ENCODE measurements at regions not wholly inside any gene's neighbourhood (a gene's known extent, or its start where the extent isn't known, plus 50 kb on each side); places are given as distances from the start of the nearest gene placed in this dataset.
"Not testable (repeated sequence)": the region's sequence is repeated elsewhere in the genome, so short reads cannot be mapped to it uniquely, and the experiment has no call there.

DNA sequence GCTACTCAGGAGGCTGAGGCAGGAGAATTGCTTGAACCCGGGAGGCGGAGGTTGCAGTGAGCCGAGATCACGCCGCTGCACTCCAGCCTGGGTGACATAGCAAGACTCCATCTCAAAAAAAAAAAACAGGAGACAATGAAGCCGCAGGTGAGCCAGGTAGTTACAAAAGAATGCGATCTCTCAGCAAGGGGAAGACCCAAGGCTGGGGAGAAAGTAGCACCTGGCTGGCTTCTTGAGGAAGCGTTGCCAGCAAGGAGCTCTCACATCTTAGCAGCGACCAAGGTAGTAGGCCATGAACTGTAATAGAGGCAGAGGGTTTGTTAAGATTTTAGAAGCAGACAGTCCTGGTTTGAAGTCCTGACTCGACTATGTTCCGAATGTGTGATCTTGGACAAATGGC is 175.0 kb downstream of the AIPL1 start:
- Histone ChIP-seq H3K4me3 (ENCODE audit: insufficient read depth, low read length) (no peak overlapping the region), H2AFZ (ENCODE audit: low read length) (no peak overlapping the region), H3K9me3 (ENCODE audit: low read depth, low read length) (no peaks in the 10 kb centered on the region), H4K20me1 (ENCODE audit: insufficient read depth, low read length) (no peaks in the 10 kb centered on the region), H3K4me2 (ENCODE audit: insufficient read depth, low read length) (no peak overlapping the region), H3K27ac (ENCODE audit: low read depth, low read length) (no peak overlapping the region), H3K36me3 (ENCODE audit: insufficient read depth, low read length) (no peaks in the 10 kb centered on the region), H3K27me3 (ENCODE audit: insufficient read depth, low read length) (peaks cover 5% of the 10 kb centered on the region), H3K79me2 (ENCODE audit: insufficient read depth, low read length) (no peaks in the 10 kb centered on the region), H3K4me1 (ENCODE audit: insufficient read depth, low read length) (no peaks in the 10 kb centered on the region)
- no peak for DNase-seq (ENCODE audit: insufficient read length, low spot score, missing footprints)
- TF ChIP-seq, protein P1, sequence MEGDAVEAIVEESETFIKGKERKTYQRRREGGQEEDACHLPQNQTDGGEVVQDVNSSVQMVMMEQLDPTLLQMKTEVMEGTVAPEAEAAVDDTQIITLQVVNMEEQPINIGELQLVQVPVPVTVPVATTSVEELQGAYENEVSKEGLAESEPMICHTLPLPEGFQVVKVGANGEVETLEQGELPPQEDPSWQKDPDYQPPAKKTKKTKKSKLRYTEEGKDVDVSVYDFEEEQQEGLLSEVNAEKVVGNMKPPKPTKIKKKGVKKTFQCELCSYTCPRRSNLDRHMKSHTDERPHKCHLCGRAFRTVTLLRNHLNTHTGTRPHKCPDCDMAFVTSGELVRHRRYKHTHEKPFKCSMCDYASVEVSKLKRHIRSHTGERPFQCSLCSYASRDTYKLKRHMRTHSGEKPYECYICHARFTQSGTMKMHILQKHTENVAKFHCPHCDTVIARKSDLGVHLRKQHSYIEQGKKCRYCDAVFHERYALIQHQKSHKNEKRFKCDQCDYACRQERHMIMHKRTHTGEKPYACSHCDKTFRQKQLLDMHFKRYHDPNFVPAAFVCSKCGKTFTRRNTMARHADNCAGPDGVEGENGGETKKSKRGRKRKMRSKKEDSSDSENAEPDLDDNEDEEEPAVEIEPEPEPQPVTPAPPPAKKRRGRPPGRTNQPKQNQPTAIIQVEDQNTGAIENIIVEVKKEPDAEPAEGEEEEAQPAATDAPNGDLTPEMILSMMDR (IDR thresholded peaks at IDR 0.05; ENCODE audit: extremely low read depth, low read depth, low read length): no peak

DNA sequence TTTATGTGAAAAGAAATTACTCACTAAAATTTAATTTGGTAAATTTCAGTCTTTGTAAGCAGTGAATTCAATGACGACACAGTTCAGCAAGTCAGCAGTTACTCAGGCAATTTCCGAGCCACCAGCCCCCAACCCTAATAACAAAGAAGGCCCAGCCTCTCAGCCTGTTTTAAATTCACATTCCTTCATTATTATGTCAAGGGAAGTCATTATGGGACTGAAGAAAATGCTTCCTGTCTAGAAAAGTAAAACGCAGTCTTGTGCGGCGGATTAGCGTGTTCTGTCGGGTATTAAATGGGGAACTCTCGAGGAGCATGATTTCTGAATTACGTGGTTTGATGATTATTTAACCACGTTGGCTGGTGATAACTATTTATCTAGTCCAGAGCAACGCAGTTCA is 177.6 kb downstream of the AIPL1 start:
- Histone ChIP-seq H3K9me3 (ENCODE audit: low read depth, low read length) (no peaks in the 10 kb centered on the region), H2AFZ (ENCODE audit: low read length) (peak overlapping the region; percentile 41), H3K79me2 (ENCODE audit: insufficient read depth, low read length) (no peaks in the 10 kb centered on the region), H3K4me3 (ENCODE audit: insufficient read depth, low read length) (no peak overlapping the region), H3K36me3 (ENCODE audit: insufficient read depth, low read length) (no peaks in the 10 kb centered on the region), H4K20me1 (ENCODE audit: insufficient read depth, low read length) (no peaks in the 10 kb centered on the region), H3K27ac (ENCODE audit: low read depth, low read length) (no peak overlapping the region), H3K4me1 (ENCODE audit: insufficient read depth, low read length) (no peaks in the 10 kb centered on the region), H3K27me3 (ENCODE audit: insufficient read depth, low read length) (peaks cover 5% of the 10 kb centered on the region), H3K4me2 (ENCODE audit: insufficient read depth, low read length) (peak overlapping the region; percentile 48)
- DNase-seq (ENCODE audit: insufficient read length, low spot score, missing footprints): peak; percentile 84
- TF ChIP-seq, protein P1 (IDR thresholded peaks at IDR 0.05; ENCODE audit: extremely low read depth, low read depth, low read length): no peak

DNA sequence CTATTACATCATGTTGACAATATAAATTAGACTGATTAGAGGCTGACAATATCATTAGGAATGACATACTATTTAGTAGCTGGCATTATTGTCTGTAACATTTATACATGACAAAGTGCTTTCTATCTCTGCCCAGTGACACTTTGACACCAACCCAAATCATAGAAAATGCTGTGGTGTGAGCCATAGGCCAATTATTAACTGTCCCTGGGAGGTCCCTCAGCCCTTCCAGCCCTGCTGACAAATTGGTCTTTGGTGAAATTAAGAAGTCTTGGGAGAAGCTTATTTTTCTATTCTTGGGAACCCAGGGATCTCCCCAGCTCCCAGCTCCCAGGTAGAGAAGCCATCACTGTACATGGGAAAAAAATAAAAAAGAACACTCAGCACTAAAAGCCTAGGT is 179.6 kb downstream of the AIPL1 start:
- Histone ChIP-seq H3K4me2 (ENCODE audit: insufficient read depth, low read length) (no peak overlapping the region), H2AFZ (ENCODE audit: low read length) (no peak overlapping the region), H3K9me3 (ENCODE audit: low read depth, low read length) (no peaks in the 10 kb centered on the region), H3K4me3 (ENCODE audit: insufficient read depth, low read length) (no peak overlapping the region), H4K20me1 (ENCODE audit: insufficient read depth, low read length) (no peaks in the 10 kb centered on the region), H3K27me3 (ENCODE audit: insufficient read depth, low read length) (peaks cover 5% of the 10 kb centered on the region), H3K27ac (ENCODE audit: low read depth, low read length) (no peak overlapping the region), H3K36me3 (ENCODE audit: insufficient read depth, low read length) (no peaks in the 10 kb centered on the region), H3K79me2 (ENCODE audit: insufficient read depth, low read length) (no peaks in the 10 kb centered on the region), H3K4me1 (ENCODE audit: insufficient read depth, low read length) (no peaks in the 10 kb centered on the region)
- DNase-seq (ENCODE audit: insufficient read length, low spot score, missing footprints): peak; percentile 41
- TF ChIP-seq, protein P1 (IDR thresholded peaks at IDR 0.05; ENCODE audit: extremely low read depth, low read depth, low read length): no peak

DNA sequence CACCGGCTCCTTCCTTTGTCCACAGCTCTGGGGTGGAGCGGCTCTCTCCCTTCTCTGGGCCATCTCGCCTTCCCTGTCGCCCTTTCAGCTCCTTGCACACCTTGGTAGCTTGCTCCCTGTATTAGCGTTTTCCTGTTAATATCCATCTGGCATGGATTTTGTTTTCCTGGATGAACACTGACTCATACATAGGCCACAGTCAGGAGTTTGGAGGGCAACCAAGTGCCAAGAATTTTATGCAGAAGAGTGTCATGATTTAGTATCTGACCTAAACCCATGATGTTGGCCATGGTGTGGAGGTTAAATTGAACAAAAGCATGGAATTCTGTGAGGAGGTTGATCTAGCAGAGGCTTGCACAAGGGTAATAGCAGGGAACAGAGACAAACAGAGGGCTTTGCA is 180.9 kb downstream of the AIPL1 start:
- no peaks in the 10 kb centered on the region for H4K20me1 ChIP-seq (ENCODE audit: insufficient read depth, low read length)
- H3K4me3 ChIP-seq (ENCODE audit: insufficient read depth, low read length): no peak overlapping the region
- H3K4me1 ChIP-seq (ENCODE audit: insufficient read depth, low read length): no peaks in the 10 kb centered on the region
- DNase-seq (ENCODE audit: insufficient read length, low spot score, missing footprints): peak; percentile 54
- H3K4me2 ChIP-seq (ENCODE audit: insufficient read depth, low read length): no peak overlapping the region
- no peak overlapping the region for H3K27ac ChIP-seq (ENCODE audit: low read depth, low read length)
- H3K79me2 ChIP-seq (ENCODE audit: insufficient read depth, low read length): no peaks in the 10 kb centered on the region
- no peak overlapping the region for H2AFZ ChIP-seq (ENCODE audit: low read length)
- no peaks in the 10 kb centered on the region for H3K9me3 ChIP-seq (ENCODE audit: low read depth, low read length)
- H3K27me3 ChIP-seq (ENCODE audit: insufficient read depth, low read length): peaks cover 5% of the 10 kb centered on the region
- no peaks in the 10 kb centered on the region for H3K36me3 ChIP-seq (ENCODE audit: insufficient read depth, low read length)
- TF ChIP-seq, protein P1 (IDR thresholded peaks at IDR 0.05; ENCODE audit: extremely low read depth, low read depth, low read length): no peak

DNA sequence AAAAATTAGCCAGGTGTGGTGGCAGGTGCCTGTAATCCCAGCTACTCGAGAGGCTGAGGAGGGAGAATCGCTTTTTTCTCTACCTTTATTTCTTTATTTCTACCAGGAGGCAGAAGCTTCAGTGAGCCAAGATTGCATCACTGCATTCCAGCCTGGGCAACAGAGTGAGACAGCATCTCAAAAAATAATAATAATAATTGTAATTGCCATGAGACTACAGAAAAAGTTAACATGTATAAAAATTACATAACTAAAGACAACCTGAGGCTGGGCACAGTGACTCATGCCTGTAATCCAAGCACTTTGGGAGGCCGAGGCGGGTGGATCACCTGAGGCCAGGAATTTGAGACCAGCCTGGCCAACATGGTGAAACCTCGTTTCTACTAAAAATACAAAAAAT is 181.5 kb downstream of the WSCD1 start:
- H3K9me3 ChIP-seq (ENCODE audit: low read depth, low read length); H3K4me3 ChIP-seq (ENCODE audit: insufficient read depth, low read length); H4K20me1 ChIP-seq (ENCODE audit: insufficient read depth, low read length); H3K27me3 ChIP-seq (ENCODE audit: insufficient read depth, low read length); H3K27ac ChIP-seq (ENCODE audit: low read depth, low read length); H2AFZ ChIP-seq (ENCODE audit: low read length); DNase-seq (ENCODE audit: insufficient read length, low spot score, missing footprints); H3K79me2 ChIP-seq (ENCODE audit: insufficient read depth, low read length); H3K4me2 ChIP-seq (ENCODE audit: insufficient read depth, low read length); H3K36me3 ChIP-seq (ENCODE audit: insufficient read depth, low read length); H3K4me1 ChIP-seq (ENCODE audit: insufficient read depth, low read length): not testable (repeated sequence)

Measured in osteoblast (primary cell).